Dendritic cell treated with granulocyte-macrophage colony-stimulating factor and Interleukin-4, amounts not matched to agents 40 ng/mL and 50 ng/mL, for 4 days (primary cell): ENCODE measurements at regions not wholly inside any gene's neighbourhood (a gene's known extent, or its start where the extent isn't known, plus 50 kb on each side); places are given as distances from the start of the nearest gene placed in this dataset.

Experiments used
- H3K27ac Mint-ChIP-seq: one replicate; pipeline ENCODE4 v1.8.0; 2022; ENCODE audit warnings: mild to moderate bottlenecking, mixed read lengths
- H3K27me3 Mint-ChIP-seq: one replicate; pipeline ENCODE4 v1.8.0; 2022; ENCODE audit warnings: mild to moderate bottlenecking, mixed read lengths
- H3K36me3 Mint-ChIP-seq: one replicate; pipeline ENCODE4 v1.8.0; 2022; ENCODE audit warnings: low read depth, mixed read lengths
- H3K4me1 Mint-ChIP-seq: one replicate; pipeline ENCODE4 v1.8.0; 2022; ENCODE audit warnings: low read depth, mixed read lengths
- H3K4me3 Mint-ChIP-seq: one replicate; pipeline ENCODE4 v1.8.0; 2022; ENCODE audit warnings: mild to moderate bottlenecking, moderate library complexity, mixed read lengths
- H3K9me3 Mint-ChIP-seq: one replicate; pipeline ENCODE4 v1.8.0; 2022; ENCODE audit warnings: mixed read lengths
- intact Hi-C: fragments of 100-400 bp; cut with micrococcal nuclease; formaldehyde crosslinking; loops from one replicate; pipeline ENCODE4 v1.15.0; 2022

DNA sequence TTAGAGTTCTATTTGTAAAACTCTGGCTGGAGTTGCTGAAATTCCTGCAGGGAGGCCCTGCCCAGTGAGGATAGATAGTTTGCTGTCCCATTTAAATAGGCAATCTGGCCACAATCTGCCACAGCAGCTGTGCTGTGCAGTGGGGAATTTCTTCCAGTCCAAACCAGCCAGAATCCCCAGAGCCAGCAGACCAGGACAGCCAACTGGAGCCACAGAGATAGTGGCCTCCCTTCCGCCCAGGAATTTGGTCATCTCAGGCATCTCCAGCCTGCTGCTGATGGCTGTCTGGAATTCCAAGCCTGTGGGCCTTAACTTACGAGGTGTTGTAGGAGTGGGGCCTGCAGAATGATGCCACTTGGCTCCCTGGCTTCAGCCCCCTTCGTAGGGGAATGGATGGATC lies 643.4 kb downstream of the DNAJB9 start:
- Mint-ChIP-seq H3K4me3 (no peak overlapping the region), H3K9me3 (peaks cover 46% of the 10 kb centered on the region), H3K27ac (no peak overlapping the region), H3K27me3 (no peaks in the 10 kb centered on the region), H3K36me3 (no peaks in the 10 kb centered on the region), H3K4me1 (no peaks in the 10 kb centered on the region)
- intact Hi-C loops: no loop called here

DNA sequence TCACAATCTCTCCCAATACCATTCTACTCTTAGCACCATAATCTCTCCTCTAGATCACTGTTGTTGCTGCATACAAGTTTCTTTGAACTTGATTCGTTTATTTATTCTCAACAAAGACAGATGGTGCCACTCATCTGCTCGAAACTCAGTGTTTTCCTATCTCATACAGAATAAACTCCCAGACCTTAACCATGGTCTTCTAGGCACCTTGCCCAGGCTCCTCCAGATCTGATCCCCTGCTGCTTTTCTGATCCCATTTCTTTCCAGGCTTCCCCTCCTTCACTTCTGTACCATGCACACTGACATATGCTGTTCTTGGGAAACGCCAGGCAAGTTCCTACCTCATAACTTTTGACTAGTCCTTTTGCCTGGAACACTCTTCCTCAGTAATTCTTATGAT lies 645.7 kb downstream of the DNAJB9 start:
- no peaks in the 10 kb centered on the region for H3K27me3 Mint-ChIP-seq

DNA sequence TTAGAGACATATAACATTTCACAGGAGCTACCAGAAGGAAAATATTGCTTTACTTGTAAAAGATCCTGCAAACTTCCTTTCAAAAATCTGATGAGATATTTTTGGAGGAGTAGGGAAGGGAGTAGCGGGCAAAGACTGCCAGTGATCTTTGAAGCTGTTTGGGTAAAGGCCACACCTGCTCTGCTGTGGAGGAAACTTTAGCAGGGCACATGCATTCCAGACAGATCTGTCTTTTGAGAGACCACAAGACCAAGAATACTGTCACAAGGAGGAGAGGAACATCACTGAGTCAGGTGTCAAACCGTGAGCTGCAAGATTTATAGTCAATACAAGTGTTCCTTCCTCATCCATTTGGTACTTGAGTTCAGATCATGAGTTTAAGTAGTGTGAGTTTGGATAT lies 654.4 kb downstream of the DNAJB9 start:
- Mint-ChIP-seq H3K4me3 (no peak overlapping the region), H3K27me3 (no peaks in the 10 kb centered on the region), H3K4me1 (no peaks in the 10 kb centered on the region), H3K27ac (no peak overlapping the region), H3K36me3 (no peaks in the 10 kb centered on the region), H3K9me3 (peaks cover 11% of the 10 kb centered on the region)
- intact Hi-C loops: no loop called here

More for the DNA sequence above, 645.7 kb downstream of the DNAJB9 start:
- H3K27ac Mint-ChIP-seq: no peak overlapping the region
- intact Hi-C loops: no loop called here
- no peaks in the 10 kb centered on the region for H3K4me1 Mint-ChIP-seq
- no peaks in the 10 kb centered on the region for H3K36me3 Mint-ChIP-seq
- peaks cover 36% of the 10 kb centered on the region for H3K9me3 Mint-ChIP-seq
- no peak overlapping the region for H3K4me3 Mint-ChIP-seq

DNA sequence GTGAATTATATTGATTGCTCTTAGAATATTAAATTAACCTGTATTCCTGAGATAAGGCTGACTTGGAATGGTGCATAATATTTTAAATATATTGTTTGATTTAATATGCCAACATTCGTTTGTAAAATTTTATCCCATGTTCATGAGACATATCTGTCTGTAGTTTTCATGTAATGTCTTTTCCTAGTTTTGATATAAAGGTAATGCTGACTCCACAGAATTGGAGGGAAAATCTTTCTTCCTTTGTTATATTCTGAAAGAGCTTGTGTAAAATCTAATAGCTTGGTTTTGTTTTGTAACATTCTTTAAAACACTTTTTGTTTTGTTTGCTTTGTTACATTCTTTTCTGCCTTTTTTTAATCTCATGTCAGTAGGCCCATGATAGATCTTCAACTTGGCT lies 657.0 kb downstream of the DNAJB9 start:
- H3K4me3 Mint-ChIP-seq: no peak overlapping the region
- intact Hi-C loops: no loop called here
- H3K36me3 Mint-ChIP-seq: no peaks in the 10 kb centered on the region
- H3K4me1 Mint-ChIP-seq: no peaks in the 10 kb centered on the region
- H3K27me3 Mint-ChIP-seq: no peaks in the 10 kb centered on the region
- no peak overlapping the region for H3K27ac Mint-ChIP-seq
- peaks cover 22% of the 10 kb centered on the region for H3K9me3 Mint-ChIP-seq

DNA sequence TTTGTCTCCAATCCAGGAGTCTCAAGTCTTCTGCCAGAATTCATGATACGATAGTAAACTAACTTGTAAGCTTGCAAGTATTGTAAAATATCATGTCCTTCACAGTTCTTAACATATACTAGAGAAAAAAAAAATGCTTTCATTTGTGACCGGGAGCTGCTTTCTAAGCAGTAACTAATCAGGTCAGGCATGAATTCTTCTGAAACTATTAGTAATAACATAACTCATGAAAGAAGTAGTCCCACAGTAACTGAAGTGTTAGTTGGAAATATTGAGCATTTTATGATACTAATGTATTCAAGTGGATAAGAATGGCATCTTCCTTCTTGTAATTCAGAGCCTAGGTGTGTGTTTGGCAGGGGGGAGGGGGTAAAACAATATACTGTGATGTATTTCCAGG lies 665.6 kb downstream of the DNAJB9 start:
- H3K4me1 Mint-ChIP-seq: no peaks in the 10 kb centered on the region
- no peaks in the 10 kb centered on the region for H3K36me3 Mint-ChIP-seq
- H3K27ac Mint-ChIP-seq: no peak overlapping the region
- no peak overlapping the region for H3K4me3 Mint-ChIP-seq
- peaks cover 22% of the 10 kb centered on the region for H3K9me3 Mint-ChIP-seq
- intact Hi-C loops: no loop called here
- H3K27me3 Mint-ChIP-seq: no peaks in the 10 kb centered on the region

DNA sequence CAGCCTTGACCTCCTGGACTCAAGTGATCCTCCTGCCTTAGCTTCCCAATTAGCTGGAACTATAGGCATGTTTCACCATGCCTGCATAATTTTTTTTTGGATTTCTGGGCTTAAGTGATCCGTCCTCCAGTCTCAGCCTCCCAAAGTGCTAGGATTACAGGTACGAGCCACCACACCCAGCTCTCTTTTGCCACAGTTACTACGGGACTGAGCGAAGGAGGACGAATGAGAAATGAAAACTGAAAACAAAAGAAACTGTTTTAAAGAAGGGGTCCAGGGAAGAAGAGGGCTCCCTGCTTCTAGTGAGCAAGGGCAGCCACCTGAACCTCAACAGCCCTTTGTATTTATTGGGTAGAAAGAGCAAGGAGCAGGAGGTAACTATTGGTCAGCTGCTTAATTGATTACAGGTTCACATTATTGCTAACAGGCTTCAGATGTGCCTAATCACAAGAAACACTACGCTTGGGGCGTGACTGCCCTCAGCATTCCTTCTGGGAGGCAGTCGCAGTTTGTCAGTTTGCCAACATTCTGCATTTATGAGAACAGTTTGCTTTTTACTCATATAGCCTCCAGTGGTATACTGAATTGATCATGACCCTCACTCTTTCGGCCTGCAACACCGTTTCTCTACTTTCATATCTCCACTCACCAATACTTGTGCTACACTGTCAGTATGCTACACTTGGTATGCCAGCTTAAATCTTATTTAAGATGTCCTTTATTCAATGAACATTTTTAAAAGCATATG lies 676.8 kb downstream of the DNAJB9 start:
- H3K27ac Mint-ChIP-seq: no peak overlapping the region
- intact Hi-C loops: no loop called here
- H3K4me3 Mint-ChIP-seq: no peak overlapping the region

DNA sequence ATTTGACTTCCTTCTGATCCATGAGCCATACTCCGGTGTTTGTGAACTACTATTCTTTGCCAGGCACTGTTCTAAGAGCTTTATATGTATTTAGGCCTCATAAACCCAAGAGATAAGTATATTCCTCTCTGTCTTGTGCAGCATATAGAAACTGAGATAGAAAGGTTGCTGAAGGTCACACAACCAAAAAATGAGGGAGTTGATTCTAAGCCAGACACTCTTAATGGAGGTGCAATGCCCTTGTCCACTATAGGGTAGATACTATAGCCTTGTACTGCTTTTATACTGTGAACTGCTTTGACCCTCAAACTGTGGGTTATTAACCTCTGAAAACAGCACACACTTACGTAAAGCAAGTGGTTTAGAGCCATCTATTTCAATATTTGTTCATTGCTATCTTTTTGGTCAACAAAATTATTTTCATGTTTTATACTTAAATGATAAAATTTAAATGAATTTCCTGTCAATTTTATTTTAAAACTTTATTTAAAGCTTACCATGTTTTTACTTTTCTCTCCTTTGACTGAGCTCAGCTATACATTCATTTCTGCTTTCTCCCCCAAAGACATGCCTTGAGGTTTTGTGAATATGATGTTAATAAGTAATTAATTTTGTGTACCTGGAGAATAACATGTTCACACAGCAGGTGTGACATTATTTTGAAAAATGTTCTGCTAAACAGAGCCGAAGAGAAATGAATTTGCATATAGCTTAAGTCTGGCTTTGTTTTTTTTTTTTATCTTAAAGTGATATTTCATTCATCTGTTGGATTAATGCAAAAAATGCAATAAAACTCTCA lies 687.3 kb downstream of the DNAJB9 start:
- intact Hi-C loops: no loop called here
- H3K9me3 Mint-ChIP-seq: no peaks in the 10 kb centered on the region
- H3K4me1 Mint-ChIP-seq: no peaks in the 10 kb centered on the region
- H3K27me3 Mint-ChIP-seq: no peaks in the 10 kb centered on the region
- H3K36me3 Mint-ChIP-seq: no peaks in the 10 kb centered on the region
- H3K4me3 Mint-ChIP-seq: no peak overlapping the region
- H3K27ac Mint-ChIP-seq: no peak overlapping the region

More for the DNA sequence above, 676.8 kb downstream of the DNAJB9 start:
- Mint-ChIP-seq H3K9me3 (peaks cover 11% of the 10 kb centered on the region), H3K36me3 (no peaks in the 10 kb centered on the region), H3K4me1 (no peaks in the 10 kb centered on the region), H3K27me3 (no peaks in the 10 kb centered on the region)

DNA sequence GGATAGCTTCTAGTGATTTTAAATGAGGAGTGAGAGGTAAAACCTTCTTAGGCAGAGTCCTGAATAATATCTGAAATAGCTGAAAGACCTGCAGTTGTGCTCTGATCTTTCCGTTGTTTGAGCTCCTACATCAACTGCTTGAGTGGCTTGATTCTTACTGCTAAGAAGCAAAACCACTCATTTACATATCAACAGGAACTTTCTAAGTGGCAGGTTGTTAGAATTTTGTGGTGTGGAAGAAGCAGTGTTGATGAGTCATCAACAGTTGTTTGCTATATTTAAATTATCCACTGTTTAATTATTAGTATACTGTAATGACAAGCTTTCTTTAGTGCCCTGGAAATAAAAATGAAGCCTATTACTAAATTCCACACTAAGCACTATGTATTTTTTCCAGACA lies 689.5 kb downstream of the DNAJB9 start:
- Mint-ChIP-seq H3K36me3 (no peaks in the 10 kb centered on the region), H3K9me3 (peaks cover 10% of the 10 kb centered on the region), H3K27me3 (no peaks in the 10 kb centered on the region), H3K4me1 (no peaks in the 10 kb centered on the region), H3K4me3 (no peak overlapping the region), H3K27ac (no peak overlapping the region)
- intact Hi-C loops: no loop called here

DNA sequence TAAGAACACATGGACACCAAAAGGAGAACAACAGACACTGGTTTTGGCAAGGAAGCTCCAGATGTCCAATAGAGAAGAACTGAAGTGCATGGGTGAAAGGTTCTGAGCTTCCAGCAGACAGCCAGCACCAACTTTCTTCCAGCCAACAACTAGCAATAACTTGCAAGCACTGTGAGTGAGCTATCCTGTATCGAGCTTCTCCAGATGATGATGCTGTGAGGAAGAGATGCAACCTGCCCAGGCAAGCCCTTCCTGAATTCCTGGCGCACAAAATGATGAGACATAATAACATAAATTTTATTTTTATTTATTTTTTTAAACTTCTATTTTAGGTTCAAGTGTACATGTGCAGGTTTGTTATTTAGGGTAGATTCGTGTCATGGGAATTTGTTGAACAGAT lies 692.1 kb downstream of the DNAJB9 start:
- no peaks in the 10 kb centered on the region for H3K27me3 Mint-ChIP-seq
- no peaks in the 10 kb centered on the region for H3K36me3 Mint-ChIP-seq
- peaks cover 22% of the 10 kb centered on the region for H3K9me3 Mint-ChIP-seq
- no peaks in the 10 kb centered on the region for H3K4me1 Mint-ChIP-seq
- intact Hi-C loops: no loop called here
- no peak overlapping the region for H3K4me3 Mint-ChIP-seq
- H3K27ac Mint-ChIP-seq: no peak overlapping the region

DNA sequence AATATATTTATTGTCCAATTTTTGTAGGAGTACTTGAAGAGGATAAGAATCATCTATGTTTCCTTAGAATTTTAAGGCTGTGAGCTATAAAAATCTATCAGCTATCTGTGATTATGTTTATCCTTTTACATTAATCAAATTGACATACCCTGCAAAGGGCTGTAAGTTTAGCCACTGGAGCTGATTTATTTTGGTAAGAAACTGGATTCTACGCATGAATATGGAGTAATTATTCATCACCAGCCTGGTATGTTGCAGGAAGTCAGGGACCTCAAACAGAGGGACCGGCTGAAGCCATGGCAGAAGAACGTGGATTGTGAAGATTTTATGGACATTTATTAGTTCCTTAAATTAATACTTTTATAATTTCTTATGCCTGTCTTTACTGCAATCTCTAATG lies 696.9 kb downstream of the DNAJB9 start:
- intact Hi-C loops: no loop called here

DNA sequence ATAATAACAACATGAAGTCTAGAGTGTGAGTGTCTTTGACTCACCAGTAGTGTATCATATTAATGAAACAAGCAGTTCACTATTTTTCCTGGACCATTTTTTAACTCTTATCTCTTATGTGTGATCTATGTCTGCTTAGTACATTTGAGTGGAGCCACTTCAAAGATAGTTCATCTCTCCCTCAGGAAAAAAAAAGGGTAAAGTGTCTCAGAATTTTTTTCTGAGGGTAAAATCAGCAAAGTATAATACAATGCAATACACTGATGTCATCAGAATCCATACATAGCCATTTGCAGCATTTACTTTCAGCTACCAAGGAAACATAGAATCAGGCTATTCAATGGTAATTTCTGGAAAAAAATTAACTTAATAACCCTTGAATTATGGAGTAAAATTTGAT lies 706.7 kb downstream of the DNAJB9 start:
- Mint-ChIP-seq H3K9me3 (peaks cover 31% of the 10 kb centered on the region), H3K4me3 (no peak overlapping the region), H3K27ac (no peak overlapping the region), H3K4me1 (no peaks in the 10 kb centered on the region), H3K36me3 (no peaks in the 10 kb centered on the region), H3K27me3 (no peaks in the 10 kb centered on the region)
- intact Hi-C loops: no loop called here

More for the DNA sequence above, 696.9 kb downstream of the DNAJB9 start:
- Mint-ChIP-seq H3K9me3 (peaks cover 51% of the 10 kb centered on the region), H3K4me3 (no peak overlapping the region), H3K4me1 (no peaks in the 10 kb centered on the region), H3K27ac (no peak overlapping the region), H3K27me3 (no peaks in the 10 kb centered on the region), H3K36me3 (no peaks in the 10 kb centered on the region)

DNA sequence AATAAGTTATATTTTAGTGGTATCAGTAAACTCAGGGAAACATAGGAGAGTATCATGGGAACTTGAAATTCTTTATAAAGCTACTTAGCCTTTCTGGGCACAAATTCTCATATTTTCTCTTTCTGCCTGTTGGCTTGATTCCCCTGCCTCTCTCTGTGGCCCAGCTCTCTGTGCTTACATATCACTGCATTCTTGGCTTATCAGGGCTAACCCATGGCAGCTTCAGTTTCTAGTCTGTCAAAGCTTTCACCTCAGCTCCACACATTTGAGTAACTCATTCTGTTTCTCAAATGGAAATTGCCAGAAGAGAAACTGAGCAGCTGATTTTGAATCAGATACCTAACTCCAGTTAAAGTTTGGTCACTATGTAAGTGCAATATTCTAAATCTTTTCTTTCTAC lies 713.1 kb downstream of the DNAJB9 start:
- Mint-ChIP-seq H3K4me1 (no peaks in the 10 kb centered on the region), H3K27me3 (no peaks in the 10 kb centered on the region), H3K9me3 (peaks cover 44% of the 10 kb centered on the region), H3K4me3 (no peak overlapping the region), H3K27ac (no peak overlapping the region), H3K36me3 (no peaks in the 10 kb centered on the region)
- intact Hi-C loops: no loop called here

DNA sequence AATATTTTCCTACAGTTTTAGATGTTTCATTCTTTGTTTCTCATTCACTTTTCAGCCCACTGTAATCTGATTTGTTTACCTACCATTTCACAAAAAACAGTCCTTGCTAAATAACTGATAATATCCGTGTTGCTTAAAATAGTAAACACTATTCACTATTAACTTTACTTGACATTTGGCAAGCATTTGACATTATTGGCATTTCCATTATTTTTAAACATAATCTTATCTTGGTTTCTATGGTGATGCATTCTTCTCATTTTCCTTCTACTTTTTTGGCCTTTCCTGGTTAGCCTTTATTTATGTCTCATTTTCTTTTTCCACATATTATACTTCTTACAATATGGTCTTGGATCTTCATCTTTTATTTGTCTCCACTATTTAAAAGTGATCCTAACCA lies 715.3 kb downstream of the DNAJB9 start:
- Mint-ChIP-seq H3K9me3 (peaks cover 54% of the 10 kb centered on the region), H3K4me3 (no peak overlapping the region), H3K36me3 (no peaks in the 10 kb centered on the region), H3K27me3 (no peaks in the 10 kb centered on the region), H3K27ac (no peak overlapping the region), H3K4me1 (no peaks in the 10 kb centered on the region)
- intact Hi-C loops: no loop called here

DNA sequence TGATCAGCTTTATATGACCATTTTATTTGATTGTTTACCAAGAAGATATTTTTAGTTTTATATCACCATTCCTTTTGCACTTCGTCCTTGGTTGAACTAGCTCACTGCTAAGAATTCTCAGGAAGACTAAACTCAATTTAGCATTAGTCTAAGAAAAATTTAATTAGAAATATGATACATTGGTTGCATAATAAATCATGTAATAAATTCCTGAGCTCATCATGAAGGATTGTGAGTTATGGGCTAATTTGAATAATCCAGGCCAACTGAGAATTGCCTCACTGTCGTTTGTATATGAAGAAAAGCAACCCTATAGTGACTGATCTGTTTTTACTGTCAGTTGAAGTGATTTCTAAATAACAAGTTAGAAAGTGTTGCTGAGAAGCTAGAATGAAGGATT lies 725.5 kb downstream of the DNAJB9 start:
- H3K36me3 Mint-ChIP-seq: no peaks in the 10 kb centered on the region
- no peaks in the 10 kb centered on the region for H3K27me3 Mint-ChIP-seq
- H3K4me1 Mint-ChIP-seq: no peaks in the 10 kb centered on the region
- H3K4me3 Mint-ChIP-seq: no peak overlapping the region
- intact Hi-C loops: no loop called here
- no peak overlapping the region for H3K27ac Mint-ChIP-seq
- peaks cover 16% of the 10 kb centered on the region for H3K9me3 Mint-ChIP-seq
